ENCODE measurements at regions not wholly inside any gene's neighbourhood (a gene's known extent, or its start where the extent isn't known, plus 50 kb on each side); places are given as distances from the start of the nearest gene placed in this dataset.

DNA sequence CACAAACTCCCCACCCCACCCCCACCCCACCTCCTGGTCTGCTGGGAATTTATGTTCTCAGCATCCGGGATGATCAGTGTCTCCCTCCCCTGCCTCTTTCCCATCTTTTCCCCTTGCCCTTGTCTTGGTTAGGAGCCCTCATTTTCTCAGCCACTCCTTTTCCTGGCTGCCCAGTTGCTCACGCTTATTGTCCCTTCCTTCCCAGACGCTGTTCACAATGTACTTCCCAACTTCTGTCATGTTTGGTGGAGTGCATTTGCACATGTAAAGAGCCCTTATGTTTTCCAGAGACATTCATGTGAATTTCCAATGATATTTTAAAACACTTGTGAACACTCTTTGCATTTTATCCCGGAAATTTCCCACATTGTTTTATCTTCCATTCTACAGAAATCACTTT lies 192.1 kb downstream of the RHOU start:
- H3K27ac ChIP-seq = no peak overlapping the region
- TF ChIP-seq, protein P1, sequence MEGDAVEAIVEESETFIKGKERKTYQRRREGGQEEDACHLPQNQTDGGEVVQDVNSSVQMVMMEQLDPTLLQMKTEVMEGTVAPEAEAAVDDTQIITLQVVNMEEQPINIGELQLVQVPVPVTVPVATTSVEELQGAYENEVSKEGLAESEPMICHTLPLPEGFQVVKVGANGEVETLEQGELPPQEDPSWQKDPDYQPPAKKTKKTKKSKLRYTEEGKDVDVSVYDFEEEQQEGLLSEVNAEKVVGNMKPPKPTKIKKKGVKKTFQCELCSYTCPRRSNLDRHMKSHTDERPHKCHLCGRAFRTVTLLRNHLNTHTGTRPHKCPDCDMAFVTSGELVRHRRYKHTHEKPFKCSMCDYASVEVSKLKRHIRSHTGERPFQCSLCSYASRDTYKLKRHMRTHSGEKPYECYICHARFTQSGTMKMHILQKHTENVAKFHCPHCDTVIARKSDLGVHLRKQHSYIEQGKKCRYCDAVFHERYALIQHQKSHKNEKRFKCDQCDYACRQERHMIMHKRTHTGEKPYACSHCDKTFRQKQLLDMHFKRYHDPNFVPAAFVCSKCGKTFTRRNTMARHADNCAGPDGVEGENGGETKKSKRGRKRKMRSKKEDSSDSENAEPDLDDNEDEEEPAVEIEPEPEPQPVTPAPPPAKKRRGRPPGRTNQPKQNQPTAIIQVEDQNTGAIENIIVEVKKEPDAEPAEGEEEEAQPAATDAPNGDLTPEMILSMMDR (conservative IDR thresholded peaks at IDR 0.05) = no peak

DNA sequence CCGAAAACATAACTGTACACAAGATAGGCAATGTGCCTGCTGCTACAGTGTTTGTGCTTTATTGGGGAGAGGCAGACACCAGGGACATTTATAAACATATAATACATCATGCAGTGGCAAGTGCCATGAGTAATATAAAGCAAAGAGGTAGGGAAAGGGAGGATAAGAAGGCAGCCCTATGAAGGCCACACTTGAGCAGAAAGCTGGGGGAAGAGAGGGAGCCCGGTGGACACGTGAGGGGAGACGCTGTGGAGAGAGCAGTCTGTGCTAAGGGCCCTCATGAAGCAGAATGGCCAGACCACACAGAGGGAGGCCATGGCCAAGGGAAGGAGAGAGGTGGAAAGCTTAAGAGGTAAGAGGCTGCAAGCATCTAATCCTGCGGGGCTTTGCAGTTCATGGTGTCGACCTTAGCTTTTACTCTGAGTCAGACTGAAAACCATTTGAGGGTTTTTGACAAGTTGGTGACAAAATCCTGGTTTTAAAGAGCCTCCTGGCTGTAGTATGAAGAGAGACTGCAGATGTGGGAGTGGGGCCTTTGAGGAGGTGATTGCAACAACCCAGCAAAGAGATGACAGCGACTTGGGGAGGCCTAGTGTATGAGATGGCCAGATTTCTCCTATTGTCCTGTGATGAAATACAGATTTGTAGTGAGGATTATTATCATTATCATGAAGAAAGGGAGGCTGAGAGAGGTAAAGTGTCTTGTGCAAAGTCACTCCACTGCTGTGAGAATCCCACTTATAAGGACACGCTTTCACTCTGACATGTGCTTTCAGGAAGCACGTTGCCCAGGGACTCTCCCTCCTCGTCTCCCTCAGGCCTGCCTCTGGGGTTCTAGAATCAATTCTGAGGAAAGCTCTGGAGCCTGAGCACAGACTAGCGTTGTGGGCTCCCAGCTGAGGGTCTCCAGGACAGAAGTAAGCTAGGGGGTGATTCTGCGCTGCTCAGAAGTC lies 192.9 kb downstream of the RHOU start:
- TF ChIP-seq, protein P1 (conservative IDR thresholded peaks at IDR 0.05) = no peak
- H3K27ac ChIP-seq = no peak overlapping the region

DNA sequence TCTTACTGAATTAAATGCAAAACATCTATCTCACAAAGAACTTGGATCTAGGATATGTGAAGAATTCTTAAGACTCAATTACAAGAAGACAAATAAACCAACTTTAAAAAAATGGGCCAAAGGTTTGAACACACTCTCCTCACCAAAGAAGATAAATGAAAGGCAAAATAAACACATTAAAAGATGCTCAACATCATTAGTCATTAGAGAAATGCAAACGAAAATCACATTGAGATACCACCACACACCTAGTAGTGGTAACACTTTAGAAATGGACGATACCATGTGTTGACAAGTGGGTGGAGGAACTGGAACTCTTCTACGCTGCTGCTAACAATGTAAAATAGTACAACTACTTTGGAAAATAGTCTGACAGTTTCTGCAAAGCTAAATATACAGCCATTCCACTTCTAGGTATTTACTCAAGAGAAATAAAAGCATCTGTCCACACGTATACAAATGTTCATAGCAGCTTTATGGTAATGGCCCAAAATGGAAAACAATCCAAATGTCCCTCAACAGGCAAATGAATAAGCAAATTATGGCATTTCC lies 194.3 kb downstream of the RHOU start:
- TF ChIP-seq, protein P1 (conservative IDR thresholded peaks at IDR 0.05) = no peak

DNA sequence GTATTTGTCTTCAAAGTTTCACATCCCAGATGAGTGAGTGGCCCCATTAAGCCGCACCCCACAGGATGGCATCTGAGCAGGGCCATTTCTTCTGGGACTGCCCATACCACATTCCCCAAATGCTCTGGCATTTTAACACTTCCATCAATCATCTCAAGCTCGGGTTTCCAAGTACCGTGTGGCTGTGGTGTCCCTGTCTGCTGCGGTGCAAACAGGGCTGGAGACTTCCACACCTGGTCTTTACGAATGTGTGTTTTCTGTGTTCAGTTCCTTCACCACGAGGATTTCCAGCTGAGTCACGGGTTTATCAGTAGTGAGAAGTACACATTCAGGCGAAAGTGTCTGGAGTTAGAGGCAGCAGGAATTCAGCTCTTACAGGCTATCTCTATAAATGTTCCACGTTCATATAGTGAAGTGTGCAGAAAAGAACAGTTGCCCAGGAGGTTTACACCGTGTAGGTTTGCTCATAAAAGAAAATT lies 195.2 kb downstream of the RHOU start:
- TF ChIP-seq, protein P1 (conservative IDR thresholded peaks at IDR 0.05) = no peak
- no peak overlapping the region for H3K27ac ChIP-seq

More for the DNA sequence above, 194.3 kb downstream of the RHOU start:
- no peak overlapping the region for H3K27ac ChIP-seq

DNA sequence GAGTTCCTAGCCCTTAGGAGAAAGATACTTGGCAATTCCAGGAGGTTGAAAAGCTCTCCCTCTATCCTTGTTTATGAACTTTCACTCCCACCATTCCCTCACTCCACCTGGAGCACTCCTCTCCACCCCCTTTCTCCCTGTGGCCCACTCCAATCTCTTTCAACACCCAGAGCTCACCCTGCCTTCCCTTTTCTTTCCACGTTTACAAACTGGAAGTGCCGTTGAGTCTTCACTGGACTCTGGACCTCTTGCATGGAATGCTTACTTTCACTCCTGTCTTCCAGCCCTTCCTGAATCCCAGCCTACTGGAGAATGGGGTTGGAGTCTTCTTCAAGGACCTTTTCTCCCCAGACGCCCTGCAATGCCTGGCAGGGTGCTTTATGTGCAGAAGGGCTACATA lies 198.5 kb downstream of the RHOU start:
- TF ChIP-seq, protein P1 (conservative IDR thresholded peaks at IDR 0.05) = no peak
- no peak overlapping the region for H3K27ac ChIP-seq

DNA sequence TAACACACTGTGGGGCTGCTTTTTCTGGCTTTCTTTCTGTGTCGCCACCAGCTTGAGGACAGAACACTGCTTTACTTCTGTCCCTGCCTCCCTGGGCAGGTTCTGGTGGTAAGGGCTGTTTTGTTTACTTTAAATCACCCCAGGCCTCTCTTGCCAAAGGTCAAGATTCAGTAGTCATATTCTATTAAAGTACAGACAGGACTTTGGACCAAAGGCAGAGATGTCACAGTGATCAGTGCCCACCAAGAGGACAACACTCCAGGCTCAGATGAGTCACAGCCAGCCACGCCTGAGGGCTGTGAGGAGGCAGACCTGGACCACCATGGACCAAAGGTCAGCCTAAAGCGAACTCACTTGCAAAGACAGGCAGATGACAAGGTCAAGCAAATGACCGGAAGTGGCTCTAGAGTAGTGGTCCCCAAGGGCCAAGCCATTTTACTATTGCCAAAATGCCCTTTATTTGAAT lies 200.0 kb downstream of the RHOU start:
- no peak overlapping the region for H3K27ac ChIP-seq
- TF ChIP-seq, protein P1 (conservative IDR thresholded peaks at IDR 0.05) = no peak
